G401 (cell line): ENCODE measurements at regions not wholly inside any gene's neighbourhood (a gene's known extent, or its start where the extent isn't known, plus 50 kb on each side); places are given as distances from the start of the nearest gene placed in this dataset.

ENCODE experiments used
- DNase-seq: peaks from one replicate; pipeline ENCODE4 v3.0.0-alpha.2; 2015; ENCODE audit warnings: low spot score
- in situ Hi-C: cut with HindIII; loops from 2 replicates; pipeline ENCODE4 v1.10.0; 2016; ENCODE audit warnings: low sequenced_read_pairs, mixed read lengths

- in situ Hi-C loops = no loop called here
- no peak for DNase-seq
These were observed 216.9 kb upstream of the S100G start for GRCh38 chrX:16433021-16433420.

- in situ Hi-C loops = no loop called here
- no peak for DNase-seq
These were observed 214.5 kb upstream of the S100G start for GRCh38 chrX:16435399-16435986.

- DNase-seq = peak; percentile 32
- in situ Hi-C loops = no loop called here
These were observed 213.4 kb upstream of the S100G start for GRCh38 chrX:16436348-16437188.

GRCh38 chrX:16440446-16440845, 209.5 kb upstream of the S100G start:
- no peak for DNase-seq

GRCh38 chrX:16444353-16444752, 205.6 kb upstream of the S100G start:
- peak; percentile 1 for DNase-seq
- in situ Hi-C loops = no loop called here

More at GRCh38 chrX:16440446-16440845, 209.5 kb upstream of the S100G start:
- in situ Hi-C loops = no loop called here

GRCh38 chrX:16445166-16445752, 204.7 kb upstream of the S100G start:
- DNase-seq = peak; percentile 27
- in situ Hi-C loops = no loop called here

GRCh38 chrX:16451334-16451733, 198.6 kb upstream of the S100G start:
- no peak for DNase-seq
- in situ Hi-C loops = no loop called here

- DNase-seq = no peak
- in situ Hi-C loops = no loop called here
These were observed 195.0 kb upstream of the S100G start for GRCh38 chrX:16454926-16455325.

- in situ Hi-C loops = no loop called here
These were observed 192.7 kb upstream of the S100G start for GRCh38 chrX:16457239-16457638.

GRCh38 chrX:16458208-16458607, 191.8 kb upstream of the S100G start:
- in situ Hi-C loops = no loop called here
- no peak for DNase-seq

More at GRCh38 chrX:16457239-16457638, 192.7 kb upstream of the S100G start:
- no peak for DNase-seq

GRCh38 chrX:16459008-16459407, 190.9 kb upstream of the S100G start:
- no peak for DNase-seq
- in situ Hi-C loops = no loop called here

GRCh38 chrX:16461968-16462367, 188.0 kb upstream of the S100G start:
- no peak for DNase-seq
- in situ Hi-C loops = no loop called here

GRCh38 chrX:16462912-16463311, 187.0 kb upstream of the S100G start:
- DNase-seq = peak; percentile 30
- in situ Hi-C loops = no loop called here

GRCh38 chrX:16464369-16464768, 185.6 kb upstream of the S100G start:
- in situ Hi-C loops = no loop called here
- DNase-seq = no peak

- DNase-seq = no peak
- in situ Hi-C loops = no loop called here
These were observed 184.7 kb upstream of the S100G start for GRCh38 chrX:16465081-16465876.

- in situ Hi-C loops = no loop called here
These were observed 183.1 kb upstream of the S100G start for GRCh38 chrX:16466640-16467432.

GRCh38 chrX:16469870-16470269, 180.1 kb upstream of the S100G start:
- in situ Hi-C loops = no loop called here
- DNase-seq = no peak

More at GRCh38 chrX:16466640-16467432, 183.1 kb upstream of the S100G start:
- no peak for DNase-seq

- no peak for DNase-seq
- in situ Hi-C loops = no loop called here
These were observed 177.6 kb upstream of the S100G start for GRCh38 chrX:16472345-16472744.

- in situ Hi-C loops = no loop called here
- no peak for DNase-seq
These were observed 175.4 kb upstream of the S100G start for GRCh38 chrX:16474511-16474910.
